ENCODE measurements at regions not wholly inside any gene's neighbourhood (a gene's known extent, or its start where the extent isn't known, plus 50 kb on each side); places are given as distances from the start of the nearest gene placed in this dataset.

- Histone ChIP-seq H3K4me3 (ENCODE audit: low read depth, low read length, poor library complexity, severe bottlenecking) (no peak overlapping the region), H3K27ac (ENCODE audit: low read depth, low read length, poor library complexity, severe bottlenecking) (no peak overlapping the region), H3K4me1 (ENCODE audit: insufficient read depth, low read length, poor library complexity, severe bottlenecking) (no peaks in the 10 kb centered on the region), H3K9me3 (ENCODE audit: low read depth, low read length, poor library complexity, severe bottlenecking) (no peaks in the 10 kb centered on the region), H3K27me3 (replicated peaks; ENCODE audit: insufficient read depth, low read depth, low read length, poor library complexity) (no peaks in the 10 kb centered on the region), H3K36me3 (ENCODE audit: insufficient read depth, low read length, poor library complexity, severe bottlenecking) (no peaks in the 10 kb centered on the region)
- DNase-seq (ENCODE audit: low spot score) = no peak
- CTCF ChIA-PET = no interaction called here
- no TSS peak for BruUV-seq (replicated peaks)
- intact Hi-C loops (cut with micrococcal nuclease; ENCODE audit: unreplicated experiment) = no loop called here
- no peak for TF ChIP-seq EZH2 (IDR thresholded peaks at IDR 0.05; ENCODE audit: borderline replicate concordance, low read depth, low read length, poor library complexity, severe bottlenecking)
- TF ChIP-seq CTCF (conservative IDR thresholded peaks at IDR 0.05; ENCODE audit: low read depth, low read length) = no peak
- POLR2A ChIA-PET (ENCODE audit: low non-redundant PET) = no interaction called here
Measured at GRCh38 chr1:116205941-116206679, 94.9 kb downstream of the MAB21L3 start.

- intact Hi-C loops (cut with micrococcal nuclease; ENCODE audit: unreplicated experiment) = no loop called here
Measured at GRCh38 chr1:116207126-116207735, 96.0 kb downstream of the MAB21L3 start.

GRCh38 chr1:116208136-116208535 is 96.9 kb downstream of the MAB21L3 start:
- intact Hi-C loops (cut with micrococcal nuclease; ENCODE audit: unreplicated experiment) = no loop called here
- no peaks in the 10 kb centered on the region for H3K36me3 ChIP-seq (ENCODE audit: insufficient read depth, low read length, poor library complexity, severe bottlenecking)
- no peak for DNase-seq (ENCODE audit: low spot score)
- no peaks in the 10 kb centered on the region for H3K4me1 ChIP-seq (ENCODE audit: insufficient read depth, low read length, poor library complexity, severe bottlenecking)
- TF ChIP-seq CTCF (conservative IDR thresholded peaks at IDR 0.05; ENCODE audit: low read depth, low read length) = no peak
- no peak for TF ChIP-seq EZH2 (IDR thresholded peaks at IDR 0.05; ENCODE audit: borderline replicate concordance, low read depth, low read length, poor library complexity, severe bottlenecking)
- ChIA-PET CTCF (no interaction called here), POLR2A (ENCODE audit: low non-redundant PET) (no interaction called here)
- no TSS peak for BruUV-seq (replicated peaks)
- H3K4me3 ChIP-seq (ENCODE audit: low read depth, low read length, poor library complexity, severe bottlenecking) = no peak overlapping the region
- no peak overlapping the region for H3K27ac ChIP-seq (ENCODE audit: low read depth, low read length, poor library complexity, severe bottlenecking)
- H3K27me3 ChIP-seq (replicated peaks; ENCODE audit: insufficient read depth, low read depth, low read length, poor library complexity) = no peaks in the 10 kb centered on the region
- H3K9me3 ChIP-seq (ENCODE audit: low read depth, low read length, poor library complexity, severe bottlenecking) = no peaks in the 10 kb centered on the region

More at GRCh38 chr1:116207126-116207735, 96.0 kb downstream of the MAB21L3 start:
- no peak overlapping the region for H3K4me3 ChIP-seq (ENCODE audit: low read depth, low read length, poor library complexity, severe bottlenecking)
- H3K27me3 ChIP-seq (replicated peaks; ENCODE audit: insufficient read depth, low read depth, low read length, poor library complexity) = no peaks in the 10 kb centered on the region
- H3K4me1 ChIP-seq (ENCODE audit: insufficient read depth, low read length, poor library complexity, severe bottlenecking) = no peaks in the 10 kb centered on the region
- no peaks in the 10 kb centered on the region for H3K36me3 ChIP-seq (ENCODE audit: insufficient read depth, low read length, poor library complexity, severe bottlenecking)
- ChIA-PET CTCF (no interaction called here), POLR2A (ENCODE audit: low non-redundant PET) (no interaction called here)
- H3K27ac ChIP-seq (ENCODE audit: low read depth, low read length, poor library complexity, severe bottlenecking) = no peak overlapping the region
- TF ChIP-seq CTCF (conservative IDR thresholded peaks at IDR 0.05; ENCODE audit: low read depth, low read length) = no peak
- no peak for TF ChIP-seq EZH2 (IDR thresholded peaks at IDR 0.05; ENCODE audit: borderline replicate concordance, low read depth, low read length, poor library complexity, severe bottlenecking)
- no peak for DNase-seq (ENCODE audit: low spot score)
- H3K9me3 ChIP-seq (ENCODE audit: low read depth, low read length, poor library complexity, severe bottlenecking) = no peaks in the 10 kb centered on the region
- BruUV-seq (replicated peaks) = no TSS peak
